ENCODE measurements at regions not wholly inside any gene's neighbourhood (a gene's known extent, or its start where the extent isn't known, plus 50 kb on each side); places are given as distances from the start of the nearest gene placed in this dataset.

GRCh38 chr2:49359721-49360406 is 205.5 kb upstream of the FSHR start:
- H3K36me3 ChIP-seq (ENCODE audit: control insufficient read depth in 2 of 2, extremely low read depth in 1 of 2, insufficient read depth in 2 of 2, low read length in 2 of 2), result no peaks in the 10 kb centered on the region
- no peaks in the 10 kb centered on the region for H4K20me1 ChIP-seq (ENCODE audit: control insufficient read depth, extremely low read depth, insufficient read depth, low read length)
- H3K27me3 ChIP-seq (ENCODE audit: control insufficient read depth, extremely low read depth, insufficient read depth, low read length), result no peaks in the 10 kb centered on the region
- H2AFZ ChIP-seq (ENCODE audit: control insufficient read depth, low read length), result no peak overlapping the region
- FAIRE-seq (no peak), DNase-seq (ENCODE audit: low read depth, low spot score) (no peak)
- H3K79me2 ChIP-seq (ENCODE audit: control insufficient read depth, insufficient read depth, low read length), result no peaks in the 10 kb centered on the region
- no peak overlapping the region for H3K4me2 ChIP-seq (ENCODE audit: control insufficient read depth, extremely low read depth, insufficient read depth, low read depth, low read length)
- no peaks in the 10 kb centered on the region for H3K9me1 ChIP-seq (ENCODE audit: control insufficient read depth, extremely low read depth, insufficient read depth, low read length)
- H3K9me3 ChIP-seq (ENCODE audit: control insufficient read depth, low read depth, low read length), result no peaks in the 10 kb centered on the region
- no peak overlapping the region for H3K27ac ChIP-seq (ENCODE audit: control insufficient read depth, insufficient read depth, low read length)
- no peak overlapping the region for H3K9ac ChIP-seq (ENCODE audit: control insufficient read depth, extremely low read depth, insufficient read depth, low read length)
- dilution Hi-C loops (cut with MboI; ENCODE audit: extremely low pct_ligation_motif_present, low sequenced_read_pairs), result no loop called here
- H3K4me3 ChIP-seq (ENCODE audit: control insufficient read depth in 2 of 3, extremely low read depth in 1 of 3, insufficient read depth in 2 of 3, low read depth in 1 of 3, low read length in 3 of 3), result no peak overlapping the region
- no peaks in the 10 kb centered on the region for H3K4me1 ChIP-seq (ENCODE audit: control insufficient read depth, extremely low read depth, insufficient read depth, low read length)
- TF ChIP-seq CTCF (optimal IDR thresholded peaks at IDR 0.05 in 1 of 3, IDR thresholded peaks at IDR 0.05 in 1 of 3, conservative IDR thresholded peaks at IDR 0.05 in 1 of 3; ENCODE audit: extremely low read depth in 1 of 3, insufficient read depth in 2 of 3, low read length in 3 of 3) (no peak), EZH2 (IDR thresholded peaks at IDR 0.05; ENCODE audit: low read length) (no peak)

- Histone ChIP-seq H3K4me3 (ENCODE audit: control insufficient read depth in 2 of 3, extremely low read depth in 1 of 3, insufficient read depth in 2 of 3, low read depth in 1 of 3, low read length in 3 of 3) (no peak overlapping the region), H2AFZ (ENCODE audit: control insufficient read depth, low read length) (no peak overlapping the region), H3K9ac (ENCODE audit: control insufficient read depth, extremely low read depth, insufficient read depth, low read length) (no peak overlapping the region), H3K27ac (ENCODE audit: control insufficient read depth, insufficient read depth, low read length) (no peak overlapping the region), H3K27me3 (ENCODE audit: control insufficient read depth, extremely low read depth, insufficient read depth, low read length) (no peaks in the 10 kb centered on the region), H3K36me3 (ENCODE audit: control insufficient read depth in 2 of 2, extremely low read depth in 1 of 2, insufficient read depth in 2 of 2, low read length in 2 of 2) (no peaks in the 10 kb centered on the region), H3K4me1 (ENCODE audit: control insufficient read depth, extremely low read depth, insufficient read depth, low read length) (no peaks in the 10 kb centered on the region), H3K9me3 (ENCODE audit: control insufficient read depth, low read depth, low read length) (no peaks in the 10 kb centered on the region), H4K20me1 (ENCODE audit: control insufficient read depth, extremely low read depth, insufficient read depth, low read length) (no peaks in the 10 kb centered on the region), H3K4me2 (ENCODE audit: control insufficient read depth, extremely low read depth, insufficient read depth, low read depth, low read length) (no peak overlapping the region), H3K79me2 (ENCODE audit: control insufficient read depth, insufficient read depth, low read length) (no peaks in the 10 kb centered on the region), H3K9me1 (ENCODE audit: control insufficient read depth, extremely low read depth, insufficient read depth, low read length) (no peaks in the 10 kb centered on the region)
- DNase-seq (ENCODE audit: low read depth, low spot score) (no peak), FAIRE-seq (no peak)
- TF ChIP-seq EZH2 (IDR thresholded peaks at IDR 0.05; ENCODE audit: low read length) (no peak), CTCF (optimal IDR thresholded peaks at IDR 0.05 in 1 of 3, IDR thresholded peaks at IDR 0.05 in 1 of 3, conservative IDR thresholded peaks at IDR 0.05 in 1 of 3; ENCODE audit: extremely low read depth in 1 of 3, insufficient read depth in 2 of 3, low read length in 3 of 3) (no peak)
- dilution Hi-C loops (cut with MboI; ENCODE audit: extremely low pct_ligation_motif_present, low sequenced_read_pairs), result no loop called here
These were observed 201.3 kb upstream of the FSHR start for GRCh38 chr2:49355611-49356010.
